ENCODE measurements at regions not wholly inside any gene's neighbourhood (a gene's known extent, or its start where the extent isn't known, plus 50 kb on each side); places are given as distances from the start of the nearest gene placed in this dataset.
A peak's percentile ranks its signal among the peaks of the same experiment; 100 is the strongest.

- DNase-seq (ENCODE audit: low read depth) = no peak
- H3K4me3 ChIP-seq (ENCODE audit: low read length) = no peak overlapping the region
- no peak for TF ChIP-seq CTCF (IDR thresholded peaks at IDR 0.05; ENCODE audit: insufficient read depth, low read depth, low read length, missing control alignments)
Observed at GRCh38 chr14:61104358-61104757, 123.3 kb downstream of the SLC38A6 start.

DNA sequence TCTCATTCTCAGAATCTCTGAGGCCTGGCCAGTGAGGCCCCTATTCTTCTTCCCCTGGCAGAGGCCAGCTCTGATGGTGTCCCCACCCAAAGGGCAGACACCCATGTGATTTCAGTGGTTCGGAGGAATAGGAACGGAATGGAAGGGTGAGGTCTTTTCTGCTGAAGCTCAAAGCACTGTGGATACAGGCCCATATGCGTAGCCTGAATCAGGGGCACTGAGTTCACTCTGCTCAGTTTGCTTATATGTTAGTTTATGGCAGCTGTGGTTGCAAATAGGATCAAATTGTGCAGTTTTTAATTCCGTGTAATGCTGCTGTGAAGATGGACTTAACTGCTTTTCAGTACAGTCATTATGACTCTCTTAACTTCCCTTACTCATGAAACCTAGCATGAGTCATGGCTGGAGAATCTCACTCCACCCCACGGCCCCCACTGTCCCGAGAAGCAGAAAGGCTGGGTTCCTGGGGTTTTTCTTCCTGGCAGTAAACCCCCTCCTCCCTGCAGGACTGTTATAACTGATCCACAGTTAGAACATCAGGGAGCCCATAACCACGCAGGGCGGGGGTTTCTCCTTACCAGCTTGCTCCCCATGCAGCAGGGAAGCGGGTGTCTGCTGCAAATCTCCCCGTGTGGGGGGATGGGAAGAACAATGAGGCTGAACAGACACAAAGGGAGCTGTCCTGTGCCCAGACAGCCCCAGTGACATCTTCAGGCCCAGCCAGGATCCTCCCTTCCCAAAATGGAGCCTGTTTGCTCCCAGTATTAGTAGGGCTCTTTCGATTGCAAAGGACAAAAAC, 122.7 kb downstream of the SLC38A6 start:
- peak; percentile 91 for DNase-seq (ENCODE audit: low read depth)
- H3K4me3 ChIP-seq (ENCODE audit: low read length) = no peak overlapping the region
- no peak for TF ChIP-seq CTCF (IDR thresholded peaks at IDR 0.05; ENCODE audit: insufficient read depth, low read depth, low read length, missing control alignments)

DNA sequence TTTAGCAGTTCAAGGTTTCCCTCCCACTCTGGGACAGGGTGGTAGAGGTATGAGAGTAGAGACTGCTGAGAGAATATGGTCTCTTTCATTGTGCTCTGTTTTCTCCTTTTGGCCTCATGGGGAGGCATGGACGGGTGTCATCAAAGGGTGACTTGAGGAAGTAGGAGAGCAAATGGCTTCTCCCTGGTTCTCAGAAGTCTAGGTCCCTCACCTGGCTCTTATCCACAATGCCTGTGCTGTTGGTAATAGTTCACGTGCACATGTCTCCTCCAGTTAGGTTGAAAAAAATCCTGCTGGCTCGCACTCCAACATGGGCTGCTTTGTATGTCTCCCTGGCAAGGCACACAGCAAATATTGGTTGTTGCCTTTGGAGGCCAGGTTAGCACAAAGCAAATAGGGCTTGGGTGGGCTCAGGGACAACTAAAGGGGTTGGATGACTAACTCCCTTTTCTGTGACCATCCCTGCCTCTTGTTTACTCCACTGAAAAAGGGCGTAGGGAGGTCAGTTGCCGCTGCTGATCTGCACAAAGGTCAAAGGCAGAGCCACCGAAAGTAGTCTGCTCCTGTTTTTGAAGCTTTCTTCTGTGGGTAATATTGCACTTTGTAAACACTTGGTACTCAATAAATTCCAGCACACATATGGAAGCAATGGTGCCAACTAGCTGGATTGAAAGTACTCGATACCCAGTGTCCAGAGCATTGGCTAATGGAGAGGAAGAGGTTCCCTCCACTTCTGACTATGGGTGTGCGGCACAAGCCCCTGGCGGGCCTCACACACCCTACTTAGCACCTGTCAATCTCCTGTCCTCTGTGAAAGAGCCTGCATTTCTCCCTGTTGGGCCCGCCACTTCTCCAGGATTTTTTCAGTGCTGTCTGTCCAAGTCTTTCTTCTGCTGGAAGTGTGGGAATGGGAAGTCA, 121.8 kb downstream of the SLC38A6 start:
- no peak overlapping the region for H3K4me3 ChIP-seq (ENCODE audit: low read length)
- DNase-seq (ENCODE audit: low read depth) = no peak
- TF ChIP-seq CTCF (IDR thresholded peaks at IDR 0.05; ENCODE audit: insufficient read depth, low read depth, low read length, missing control alignments) = no peak

All from epithelial cell of esophagus (primary cell).